Sigmoid colon (tissue), 6 donors: ENCODE measurements at regions not wholly inside any gene's neighbourhood (a gene's known extent, or its start where the extent isn't known, plus 50 kb on each side); places are given as distances from the start of the nearest gene placed in this dataset.

Experiments
- DNase-seq: peaks from one replicate; pipeline ENCODE4 v3.0.0-alpha.2; 2019
- H3K27ac ChIP-seq, 4 donors: fragments of 200-600 bp; sonication (generic); one replicate each; pipeline ENCODE4 v1.5.1; 2016 to 2019; ENCODE audit warnings: mild to moderate bottlenecking in 1 of 4
- H3K27me3 ChIP-seq, 3 donors: fragments of 200-600 bp; sonication (generic); one replicate each; pipeline ENCODE4 v1.5.1; 2019; ENCODE audit warnings: mild to moderate bottlenecking in 1 of 3
- H3K36me3 ChIP-seq, 4 donors: fragments of 200-600 bp; sonication (generic); one replicate each; pipeline ENCODE4 v1.5.1; 2016 to 2019
- H3K4me1 ChIP-seq, 4 donors: fragments of 200-600 bp; sonication (generic); one replicate each; pipeline ENCODE4 v1.5.1; 2017 to 2019
- H3K4me3 ChIP-seq, 4 donors: fragments of 200-600 bp; sonication (generic); one replicate each; pipeline ENCODE4 v1.5.1; 2017 to 2019; ENCODE audit warnings: mild to moderate bottlenecking in 2 of 4, moderate library complexity in 1 of 4
- H3K9me3 ChIP-seq, 4 donors: fragments of 200-600 bp in 3 of 4; sonication (generic) in 3 of 4; one replicate each; pipeline versions ENCODE4 v1.5.1 to v1.6.1; 2013 to 2019
- CTCF ChIP-seq, 4 experiments: fragments of 450-650 bp in 3 of 4; fragments of 200-600 bp in 1 of 4; IDR thresholded peaks; one replicate each; pipeline ENCODE4 v1.5.1; 2016 to 2019; ENCODE audit warnings: antibody characterized with exemption in 4 of 4, mild to moderate bottlenecking in 3 of 4, moderate library complexity in 2 of 4
- EP300 ChIP-seq, 4 donors: sonication (generic); formaldehyde crosslinking; IDR thresholded peaks; one replicate each; pipeline ENCODE4 v1.6.1; 2017; ENCODE audit warnings: antibody characterized with exemption in 4 of 4
- POLR2A ChIP-seq, 2 donors: fragments of 450-650 bp; IDR thresholded peaks; one replicate each; pipeline ENCODE4 v1.6.1; 2016; ENCODE audit warnings: antibody characterized with exemption in 2 of 2, mild to moderate bottlenecking in 2 of 2, moderate library complexity in 2 of 2
- POLR2AphosphoS5 ChIP-seq, 4 donors: sonication (generic); formaldehyde crosslinking; IDR thresholded peaks; one replicate each; pipeline ENCODE4 v1.6.1; 2017; ENCODE audit warnings: antibody characterized with exemption in 4 of 4
- WGBS, 2 donors: extraction: QIAGEN DNeasy Blood & Tissue Kit; methylation state at CpG; one replicate each; pipeline ENCODE4 v1.1.7; 2013; 5-methylcytosine and 5-hydroxymethylcytosine counted together
- intact Hi-C: fragments of 100-400 bp; cut with DNase I; formaldehyde crosslinking; loops from one replicate; pipeline ENCODE4 v1.15.1; 2023
- donor health status: healthy with polysubstance abuse.
- donor health status: healthy.

GRCh38 chr3:28673446-28673845 lies 324.8 kb upstream of the AZI2 start:
- intact Hi-C loops, result no loop called here
- Histone ChIP-seq H3K9me3 (no peaks in the 10 kb centered on the region), H3K27ac (no peak overlapping the region), H3K36me3 (no peaks in the 10 kb centered on the region), H3K27me3 (no peaks in the 10 kb centered on the region), H3K4me3 (no peak overlapping the region), H3K4me1 (no peaks in the 10 kb centered on the region)
- no peak for DNase-seq
- WGBS, 2 donors, result 83 to 88% methylated on average over 3 of the region's 3 CpGs
- TF ChIP-seq EP300 (IDR thresholded peaks at IDR 0.05), result no peak
- TF ChIP-seq CTCF (IDR thresholded peaks at IDR 0.05), result no peak
- TF ChIP-seq POLR2A (IDR thresholded peaks at IDR 0.05), result no peak
- no peak for TF ChIP-seq POLR2AphosphoS5 (IDR thresholded peaks at IDR 0.05)

- intact Hi-C loops, result no loop called here
- H3K4me1 ChIP-seq, result no peaks in the 10 kb centered on the region
- no peak for DNase-seq
Measured at GRCh38 chr3:28674212-28674611, 325.6 kb upstream of the AZI2 start.

GRCh38 chr3:28677581-28677980 lies 329.0 kb upstream of the AZI2 start:
- Histone ChIP-seq H3K27ac (no peak overlapping the region), H3K27me3 (no peaks in the 10 kb centered on the region), H3K4me1 (no peaks in the 10 kb centered on the region), H3K4me3 (no peak overlapping the region), H3K36me3 (no peaks in the 10 kb centered on the region), H3K9me3 (no peaks in the 10 kb centered on the region)
- DNase-seq, result no peak
- WGBS, 2 donors, result 87 to 91% methylated on average over 9 of the region's 9 CpGs
- no peak for TF ChIP-seq EP300 (IDR thresholded peaks at IDR 0.05)
- no peak for TF ChIP-seq POLR2AphosphoS5 (IDR thresholded peaks at IDR 0.05)
- no peak for TF ChIP-seq CTCF (IDR thresholded peaks at IDR 0.05)
- no peak for TF ChIP-seq POLR2A (IDR thresholded peaks at IDR 0.05)
- intact Hi-C loops, result no loop called here

More at GRCh38 chr3:28674212-28674611, 325.6 kb upstream of the AZI2 start:
- no peaks in the 10 kb centered on the region for H3K27me3 ChIP-seq
- no peaks in the 10 kb centered on the region for H3K9me3 ChIP-seq
- H3K36me3 ChIP-seq, result no peaks in the 10 kb centered on the region
- no peak overlapping the region for H3K27ac ChIP-seq
- WGBS, 2 donors, result 95 to 96% methylated on average over 4 of the region's 4 CpGs
- H3K4me3 ChIP-seq, result no peak overlapping the region
- TF ChIP-seq CTCF (IDR thresholded peaks at IDR 0.05) (no peak), POLR2AphosphoS5 (IDR thresholded peaks at IDR 0.05) (no peak), EP300 (IDR thresholded peaks at IDR 0.05) (no peak), POLR2A (IDR thresholded peaks at IDR 0.05) (no peak)

GRCh38 chr3:28678086-28678485 lies 329.5 kb upstream of the AZI2 start:
- H3K27ac ChIP-seq, result no peak overlapping the region
- H3K9me3 ChIP-seq, result no peaks in the 10 kb centered on the region
- no peaks in the 10 kb centered on the region for H3K4me1 ChIP-seq
- intact Hi-C loops, result no loop called here
- TF ChIP-seq POLR2AphosphoS5 (IDR thresholded peaks at IDR 0.05) (no peak), EP300 (IDR thresholded peaks at IDR 0.05) (no peak), CTCF (IDR thresholded peaks at IDR 0.05) (no peak), POLR2A (IDR thresholded peaks at IDR 0.05) (no peak)
- no peak for DNase-seq
- WGBS, 2 donors, result 92 to 96% methylated on average over 8 of the region's 8 CpGs
- H3K36me3 ChIP-seq, result no peaks in the 10 kb centered on the region
- H3K27me3 ChIP-seq, result no peaks in the 10 kb centered on the region
- H3K4me3 ChIP-seq, result no peak overlapping the region

- no peak for DNase-seq
- H3K36me3 ChIP-seq, result no peaks in the 10 kb centered on the region
- intact Hi-C loops, result no loop called here
- TF ChIP-seq POLR2A (IDR thresholded peaks at IDR 0.05) (no peak), POLR2AphosphoS5 (IDR thresholded peaks at IDR 0.05) (no peak), CTCF (IDR thresholded peaks at IDR 0.05) (no peak), EP300 (IDR thresholded peaks at IDR 0.05) (no peak)
- H3K27ac ChIP-seq, result no peak overlapping the region
- 87 to 93% methylated on average over 3 of the region's 3 CpGs for WGBS, 2 donors
- no peaks in the 10 kb centered on the region for H3K9me3 ChIP-seq
- no peak overlapping the region for H3K4me3 ChIP-seq
- no peaks in the 10 kb centered on the region for H3K4me1 ChIP-seq
- H3K27me3 ChIP-seq, result no peaks in the 10 kb centered on the region
Measured at GRCh38 chr3:28680050-28680449, 331.4 kb upstream of the AZI2 start.
